ENCODE measurements at regions not wholly inside any gene's neighbourhood (a gene's known extent, or its start where the extent isn't known, plus 50 kb on each side); places are given as distances from the start of the nearest gene placed in this dataset.

DNA sequence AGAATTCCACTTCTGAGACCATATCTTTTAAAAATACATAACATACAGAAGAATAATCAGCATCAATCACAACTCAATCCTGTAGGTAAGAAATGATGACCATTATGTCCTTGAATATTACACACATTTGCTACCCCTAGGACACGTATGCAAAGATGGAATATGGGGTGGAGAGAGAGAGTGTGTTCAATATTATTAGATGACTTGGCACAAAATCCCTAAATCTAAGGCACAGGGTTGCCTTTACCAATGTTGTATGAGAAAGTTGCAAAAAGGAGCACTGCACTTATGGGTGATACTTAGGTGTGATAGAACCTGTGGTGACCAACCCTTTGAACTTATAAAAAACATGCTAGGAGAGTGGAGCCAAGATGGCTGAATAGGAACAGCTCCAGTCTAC lies 326.2 kb upstream of the FSHR start:
- DNase-seq, result no peak
- Mint-ChIP-seq H3K9me3 (peaks cover 5% of the 10 kb centered on the region), H3K27me3 (no peaks in the 10 kb centered on the region), H3K27ac (no peak overlapping the region), H3K4me1 (no peaks in the 10 kb centered on the region), H3K36me3 (no peaks in the 10 kb centered on the region), H3K4me3 (no peak overlapping the region)
- POLR2A ChIA-PET, result no interaction called here
- no peak for ATAC-seq (ENCODE audit: low read depth)

GRCh38 chr2:49465157-49465831 lies 311.0 kb upstream of the FSHR start:
- Mint-ChIP-seq H3K36me3 (no peaks in the 10 kb centered on the region), H3K27me3 (no peaks in the 10 kb centered on the region), H3K9me3 (peaks cover 3% of the 10 kb centered on the region), H3K27ac (no peak overlapping the region), H3K4me3 (no peak overlapping the region), H3K4me1 (no peaks in the 10 kb centered on the region)
- DNase-seq, result no peak
- no peak for ATAC-seq (ENCODE audit: low read depth)
- POLR2A ChIA-PET, result no interaction called here

DNA sequence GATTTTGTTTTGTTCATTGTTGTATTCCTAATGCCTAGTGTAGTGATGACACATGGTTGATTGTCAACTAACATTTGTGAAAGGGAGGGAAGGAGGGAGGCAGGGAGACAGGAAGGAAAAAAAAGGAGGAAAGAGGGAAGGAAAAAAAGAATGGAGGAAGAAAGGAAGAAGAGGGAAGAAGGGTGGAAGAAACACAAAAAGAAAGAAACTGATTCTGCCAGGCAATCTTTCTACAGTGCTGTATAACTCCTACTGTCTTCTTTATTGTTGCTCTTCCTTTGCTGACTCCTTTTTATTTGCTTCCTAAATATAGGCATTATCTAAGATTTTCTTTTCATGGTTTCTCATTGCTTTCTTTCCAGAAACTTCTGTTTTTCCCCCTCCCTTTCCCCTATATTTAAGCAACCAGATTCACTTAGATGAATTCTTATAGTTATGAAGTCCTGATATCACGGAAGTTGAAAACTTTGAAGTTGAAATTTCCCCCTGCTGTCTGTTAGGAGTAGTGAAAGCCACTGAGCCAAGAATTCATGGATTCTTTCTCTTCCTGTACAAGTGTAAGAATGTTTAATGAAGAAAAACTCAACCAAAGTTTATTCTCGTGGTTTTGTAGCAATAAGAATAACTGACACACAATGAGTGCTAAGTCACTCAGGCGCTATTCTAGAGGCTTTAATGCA lies 305.1 kb upstream of the FSHR start:
- H3K4me3 Mint-ChIP-seq, result no peak overlapping the region
- ATAC-seq (ENCODE audit: low read depth) (no peak), DNase-seq (no peak)
- no peaks in the 10 kb centered on the region for H3K27me3 Mint-ChIP-seq
- no peaks in the 10 kb centered on the region for H3K4me1 Mint-ChIP-seq
- POLR2A ChIA-PET, result no interaction called here
- H3K9me3 Mint-ChIP-seq, result peaks cover 3% of the 10 kb centered on the region
- no peaks in the 10 kb centered on the region for H3K36me3 Mint-ChIP-seq
- H3K27ac Mint-ChIP-seq, result no peak overlapping the region

DNA sequence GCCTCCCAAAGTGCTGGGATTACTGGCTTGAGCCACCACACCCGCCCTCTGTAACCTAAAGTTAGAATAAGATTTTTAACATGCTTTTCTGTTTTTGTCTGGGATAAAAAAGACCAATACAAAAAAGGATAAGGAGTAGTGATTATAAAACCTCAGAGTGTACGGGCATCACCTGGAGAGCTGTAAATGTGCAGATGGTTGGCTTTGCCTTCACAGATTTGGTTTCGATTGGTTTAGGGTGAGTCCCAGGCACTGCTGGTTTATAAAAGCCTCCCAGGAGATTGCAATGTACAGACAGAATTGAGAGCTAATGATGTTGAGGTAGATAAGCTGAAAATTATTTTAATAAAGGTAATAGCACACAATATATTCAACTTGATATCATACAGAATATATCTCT lies 289.7 kb upstream of the FSHR start:
- Mint-ChIP-seq H3K36me3 (no peaks in the 10 kb centered on the region), H3K4me3 (no peak overlapping the region), H3K9me3 (peaks cover 1% of the 10 kb centered on the region), H3K27me3 (no peaks in the 10 kb centered on the region), H3K27ac (no peak overlapping the region), H3K4me1 (no peaks in the 10 kb centered on the region)
- POLR2A ChIA-PET, result no interaction called here
- ATAC-seq (ENCODE audit: low read depth) (no peak), DNase-seq (no peak)

- H3K9me3 Mint-ChIP-seq, result no peaks in the 10 kb centered on the region
- H3K4me1 Mint-ChIP-seq, result no peaks in the 10 kb centered on the region
- POLR2A ChIA-PET, result no interaction called here
- ATAC-seq (ENCODE audit: low read depth) (no peak), DNase-seq (no peak)
- no peaks in the 10 kb centered on the region for H3K36me3 Mint-ChIP-seq
- H3K4me3 Mint-ChIP-seq, result no peak overlapping the region
- no peaks in the 10 kb centered on the region for H3K27me3 Mint-ChIP-seq
- no peak overlapping the region for H3K27ac Mint-ChIP-seq
Observed at GRCh38 chr2:49426996-49427395, 272.7 kb upstream of the FSHR start.

DNA sequence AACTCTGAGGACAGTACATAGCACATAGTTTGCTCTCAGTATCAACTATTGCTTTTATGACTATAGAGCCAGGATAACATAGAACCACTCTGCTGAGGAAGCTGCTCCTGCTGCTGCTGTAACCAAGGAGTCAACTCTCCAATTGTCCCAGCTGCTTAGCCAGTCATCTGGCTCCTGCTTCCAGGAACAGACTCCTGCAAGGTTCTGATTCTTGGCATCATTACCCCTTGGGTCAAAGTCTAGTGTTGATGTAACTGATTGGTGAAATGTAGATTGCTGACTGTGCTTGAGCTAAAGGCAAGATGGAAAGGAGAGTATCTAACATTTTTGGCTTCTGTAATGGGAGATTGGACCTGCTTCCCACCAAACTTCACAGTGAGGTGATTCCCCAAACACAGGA lies 261.9 kb upstream of the FSHR start:
- ATAC-seq (ENCODE audit: low read depth) (no peak), DNase-seq (no peak)
- Mint-ChIP-seq H3K27me3 (no peaks in the 10 kb centered on the region), H3K4me3 (no peak overlapping the region), H3K27ac (no peak overlapping the region), H3K9me3 (no peaks in the 10 kb centered on the region), H3K36me3 (no peaks in the 10 kb centered on the region), H3K4me1 (no peaks in the 10 kb centered on the region)
- POLR2A ChIA-PET, result no interaction called here

DNA sequence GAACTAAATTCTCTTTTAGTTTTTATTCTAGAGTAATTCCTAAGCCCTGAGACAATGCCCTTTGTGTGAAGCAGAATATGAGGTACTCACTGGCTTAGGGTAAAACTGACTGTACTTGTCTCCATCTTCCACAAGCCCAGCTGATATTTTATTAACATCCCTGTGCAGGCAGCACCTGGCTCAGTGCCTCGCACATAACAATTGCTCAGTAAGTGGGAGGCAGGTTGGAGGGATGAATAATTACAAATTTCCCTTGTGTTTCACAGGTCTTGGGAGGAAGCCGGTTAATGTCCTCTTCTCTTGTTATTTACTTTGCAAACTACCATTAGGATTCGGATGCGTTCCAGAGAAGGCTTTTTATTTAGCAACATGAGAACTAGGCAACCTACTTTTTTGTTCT lies 249.8 kb upstream of the FSHR start:
- POLR2A ChIA-PET, result no interaction called here
- Mint-ChIP-seq H3K27ac (no peak overlapping the region), H3K36me3 (no peaks in the 10 kb centered on the region), H3K27me3 (no peaks in the 10 kb centered on the region), H3K4me1 (no peaks in the 10 kb centered on the region), H3K4me3 (no peak overlapping the region), H3K9me3 (peaks cover 2% of the 10 kb centered on the region)
- ATAC-seq (ENCODE audit: low read depth) (no peak), DNase-seq (no peak)

DNA sequence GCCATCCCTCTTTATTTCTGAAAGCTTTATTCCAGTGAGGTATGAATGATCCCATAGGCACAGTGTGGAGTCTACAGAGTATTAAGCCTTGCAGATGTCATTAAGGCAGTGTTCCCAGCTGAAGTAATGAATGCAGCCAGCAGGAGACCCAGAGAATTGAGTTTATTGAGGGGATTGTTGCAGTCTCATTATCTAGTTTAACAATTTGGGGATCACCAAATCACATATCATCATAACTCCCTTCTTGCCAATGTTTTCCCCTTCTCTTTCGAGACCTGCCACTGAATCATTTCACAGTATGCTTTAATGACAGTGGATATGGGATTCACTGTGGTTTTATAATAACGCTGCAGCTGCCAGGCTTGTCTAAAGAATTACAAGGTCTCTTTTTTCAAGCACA lies 249.3 kb upstream of the FSHR start:
- DNase-seq (no peak), ATAC-seq (ENCODE audit: low read depth) (no peak)
- Mint-ChIP-seq H3K36me3 (no peaks in the 10 kb centered on the region), H3K27ac (no peak overlapping the region), H3K4me1 (no peaks in the 10 kb centered on the region), H3K9me3 (peaks cover 2% of the 10 kb centered on the region), H3K4me3 (no peak overlapping the region), H3K27me3 (no peaks in the 10 kb centered on the region)
- POLR2A ChIA-PET, result no interaction called here

GRCh38 chr2:49379406-49379805 lies 225.1 kb upstream of the FSHR start:
- Mint-ChIP-seq H3K9me3 (peaks cover 2% of the 10 kb centered on the region), H3K4me1 (no peaks in the 10 kb centered on the region), H3K27ac (no peak overlapping the region), H3K4me3 (no peak overlapping the region), H3K27me3 (no peaks in the 10 kb centered on the region), H3K36me3 (no peaks in the 10 kb centered on the region)
- ATAC-seq (ENCODE audit: low read depth), result no peak
- no peak for DNase-seq
- POLR2A ChIA-PET, result no interaction called here

DNA sequence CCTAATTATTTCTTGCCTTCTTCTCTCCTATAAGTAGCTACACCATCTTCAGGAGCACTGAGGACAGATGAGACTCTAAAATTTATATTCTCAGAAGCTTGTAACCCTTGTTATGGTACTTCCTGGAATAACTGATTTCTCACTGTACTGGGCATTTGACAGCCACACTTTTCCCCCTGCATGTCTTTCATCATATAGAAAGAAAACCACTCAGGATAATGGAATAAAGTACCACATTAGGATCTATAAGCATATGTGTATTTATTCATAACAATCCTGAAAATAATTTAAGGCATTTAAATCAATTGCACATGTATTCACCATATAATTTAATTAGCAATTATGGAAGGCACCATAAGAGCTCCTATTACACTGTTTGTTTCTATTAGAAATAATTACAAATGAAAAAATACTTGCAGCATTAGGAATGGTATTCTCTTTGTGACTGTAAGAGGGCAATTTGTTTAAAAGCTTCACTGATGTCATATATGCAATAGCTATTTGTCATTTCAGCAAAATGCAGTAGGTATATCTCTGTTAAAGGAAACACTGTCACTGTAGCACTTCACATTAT lies 216.9 kb upstream of the FSHR start:
- Mint-ChIP-seq H3K36me3 (no peaks in the 10 kb centered on the region), H3K27ac (no peak overlapping the region), H3K27me3 (no peaks in the 10 kb centered on the region), H3K4me3 (no peak overlapping the region), H3K4me1 (no peaks in the 10 kb centered on the region), H3K9me3 (no peaks in the 10 kb centered on the region)
- POLR2A ChIA-PET, result no interaction called here
- no peak for ATAC-seq (ENCODE audit: low read depth)
- DNase-seq, result no peak

- H3K27ac Mint-ChIP-seq, result no peak overlapping the region
- no peaks in the 10 kb centered on the region for H3K4me1 Mint-ChIP-seq
- H3K27me3 Mint-ChIP-seq, result no peaks in the 10 kb centered on the region
- POLR2A ChIA-PET, result no interaction called here
- H3K4me3 Mint-ChIP-seq, result no peak overlapping the region
- H3K36me3 Mint-ChIP-seq, result no peaks in the 10 kb centered on the region
- DNase-seq (no peak), ATAC-seq (ENCODE audit: low read depth) (no peak)
- H3K9me3 Mint-ChIP-seq, result no peaks in the 10 kb centered on the region
Observed at GRCh38 chr2:49369650-49370049, 215.3 kb upstream of the FSHR start.

GRCh38 chr2:49369101-49369500 lies 214.8 kb upstream of the FSHR start:
- Mint-ChIP-seq H3K27ac (no peak overlapping the region), H3K9me3 (no peaks in the 10 kb centered on the region), H3K4me1 (no peaks in the 10 kb centered on the region), H3K36me3 (no peaks in the 10 kb centered on the region), H3K27me3 (no peaks in the 10 kb centered on the region), H3K4me3 (no peak overlapping the region)
- ATAC-seq (ENCODE audit: low read depth) (no peak), DNase-seq (no peak)
- POLR2A ChIA-PET, result no interaction called here

DNA sequence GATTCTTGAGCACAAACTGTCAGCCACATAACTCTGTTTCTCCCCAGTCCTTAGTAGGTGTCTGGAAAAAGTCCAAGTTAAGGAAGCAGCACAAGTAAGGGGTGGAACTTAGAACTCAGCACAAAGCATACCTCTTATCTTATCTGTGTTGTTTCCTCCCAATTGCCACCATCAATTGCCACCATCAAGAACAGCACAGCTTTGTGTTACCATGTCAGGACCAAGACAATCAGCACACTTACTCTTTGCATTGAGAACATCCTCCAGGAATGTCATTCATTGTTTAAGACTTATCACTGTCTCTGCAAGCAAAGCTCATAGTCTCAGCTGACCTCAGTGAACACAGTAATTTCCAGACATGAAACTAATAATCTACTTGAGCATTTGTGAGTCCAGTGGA lies 212.7 kb upstream of the FSHR start:
- no peaks in the 10 kb centered on the region for H3K36me3 Mint-ChIP-seq
- no peaks in the 10 kb centered on the region for H3K9me3 Mint-ChIP-seq
- H3K4me1 Mint-ChIP-seq, result no peaks in the 10 kb centered on the region
- no peak overlapping the region for H3K27ac Mint-ChIP-seq
- no peak overlapping the region for H3K4me3 Mint-ChIP-seq
- ATAC-seq (ENCODE audit: low read depth) (no peak), DNase-seq (no peak)
- no peaks in the 10 kb centered on the region for H3K27me3 Mint-ChIP-seq
- POLR2A ChIA-PET, result no interaction called here

DNA sequence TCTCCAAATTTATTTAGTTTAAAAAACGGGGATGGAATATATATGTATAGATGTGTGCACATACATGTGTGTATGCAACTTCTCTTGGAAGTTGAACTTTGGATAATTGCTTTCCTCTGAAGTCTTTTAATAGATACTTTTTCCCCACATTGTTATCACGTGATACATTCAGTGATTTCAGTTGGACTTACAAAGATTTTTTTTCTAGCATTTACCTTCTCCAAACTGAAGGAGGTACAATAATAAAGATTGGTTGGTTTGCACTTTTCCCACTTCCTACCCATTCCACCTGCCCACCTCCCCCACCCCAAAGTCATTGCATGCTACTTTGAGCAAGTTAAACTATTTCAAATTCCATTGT lies 206.1 kb upstream of the FSHR start:
- DNase-seq (no peak), ATAC-seq (ENCODE audit: low read depth) (no peak)
- POLR2A ChIA-PET, result no interaction called here
- Mint-ChIP-seq H3K36me3 (no peaks in the 10 kb centered on the region), H3K4me3 (no peak overlapping the region), H3K9me3 (peaks cover 2% of the 10 kb centered on the region), H3K27me3 (no peaks in the 10 kb centered on the region), H3K27ac (no peak overlapping the region), H3K4me1 (no peaks in the 10 kb centered on the region)
